ENCODE measurements at regions not wholly inside any gene's neighbourhood (a gene's known extent, or its start where the extent isn't known, plus 50 kb on each side); places are given as distances from the start of the nearest gene placed in this dataset.

- no peak overlapping the region for H3K27ac ChIP-seq (ENCODE audit: low read depth, low read length)
- Mint-ChIP-seq H3K4me1 (peaks cover 14% of the 10 kb centered on the region), H3K27me3 (ENCODE audit: insufficient read depth) (peaks cover 5% of the 10 kb centered on the region), H3K4me3 (no peak overlapping the region), H3K9me3 (no peaks in the 10 kb centered on the region), H3K27ac (no peak overlapping the region), H3K36me3 (ENCODE audit: low read depth) (no peaks in the 10 kb centered on the region)
- H3K4me3 ChIP-seq (ENCODE audit: low read length) = no peak overlapping the region
- H3K9me3 ChIP-seq (ENCODE audit: control insufficient read depth, low read length) = no peaks in the 10 kb centered on the region
- peaks cover 6% of the 10 kb centered on the region for H3K4me1 ChIP-seq (ENCODE audit: control insufficient read depth, insufficient read depth, low read length)
- H3K36me3 ChIP-seq (ENCODE audit: control insufficient read depth, insufficient read depth, low read length) = no peaks in the 10 kb centered on the region
- TF ChIP-seq CTCF (conservative IDR thresholded peaks at IDR 0.05) = no peak
- DNase-seq = no peak
- 92 to 94% methylated on average over 7 to 8 of the region's 8 CpGs for WGBS, 2 experiments (ENCODE audit: insufficient coverage in 1 of 2, insufficient read length in 1 of 2)
- H3K27me3 ChIP-seq (ENCODE audit: control insufficient read depth, insufficient read depth, low read length, poor library complexity, severe bottlenecking) = no peaks in the 10 kb centered on the region
- H3K9ac ChIP-seq (ENCODE audit: extremely low read depth, low read length, poor library complexity, severe bottlenecking) = no peak overlapping the region
These were observed 132.5 kb upstream of the OSR1 start for GRCh38 chr2:19490846-19491435.

GRCh38 chr2:19488009-19488691, 129.7 kb upstream of the OSR1 start:
- H3K9me3 Mint-ChIP-seq = no peaks in the 10 kb centered on the region
- peaks cover 5% of the 10 kb centered on the region for H3K27me3 Mint-ChIP-seq (ENCODE audit: insufficient read depth)
- no peaks in the 10 kb centered on the region for H3K36me3 Mint-ChIP-seq (ENCODE audit: low read depth)
- Histone ChIP-seq H3K27me3 (ENCODE audit: control insufficient read depth, insufficient read depth, low read length, poor library complexity, severe bottlenecking) (no peaks in the 10 kb centered on the region), H3K4me1 (ENCODE audit: control insufficient read depth, insufficient read depth, low read length) (peaks cover 6% of the 10 kb centered on the region), H3K9me3 (ENCODE audit: control insufficient read depth, low read length) (no peaks in the 10 kb centered on the region), H3K27ac (ENCODE audit: low read depth, low read length) (no peak overlapping the region), H3K36me3 (ENCODE audit: control insufficient read depth, insufficient read depth, low read length) (no peaks in the 10 kb centered on the region), H3K4me3 (ENCODE audit: low read length) (no peak overlapping the region), H3K9ac (ENCODE audit: extremely low read depth, low read length, poor library complexity, severe bottlenecking) (no peak overlapping the region)
- peaks cover 14% of the 10 kb centered on the region for H3K4me1 Mint-ChIP-seq
- H3K4me3 Mint-ChIP-seq = no peak overlapping the region
- 40 to 65% methylated on average over 1 to 2 of the region's 4 CpGs for whole genome bisulfite sequencing, 2 experiments (ENCODE audit: insufficient coverage in 1 of 2, insufficient read length in 1 of 2)
- TF ChIP-seq CTCF (conservative IDR thresholded peaks at IDR 0.05) = no peak
- no peak for DNase-seq
- no peak overlapping the region for H3K27ac Mint-ChIP-seq

GRCh38 chr2:19484736-19485135, 126.3 kb upstream of the OSR1 start:
- DNase-seq = no peak
- peaks cover 2% of the 10 kb centered on the region for H3K27me3 Mint-ChIP-seq (ENCODE audit: insufficient read depth)
- H3K4me3 ChIP-seq (ENCODE audit: low read length) = no peak overlapping the region
- H3K9me3 Mint-ChIP-seq = no peaks in the 10 kb centered on the region
- H3K36me3 Mint-ChIP-seq (ENCODE audit: low read depth) = no peaks in the 10 kb centered on the region
- 83 to 100% methylated on average over 1 of the region's 1 CpG for WGBS, 2 experiments (ENCODE audit: insufficient coverage in 1 of 2, insufficient read length in 1 of 2)
- no peak overlapping the region for H3K27ac ChIP-seq (ENCODE audit: low read depth, low read length)
- H3K9ac ChIP-seq (ENCODE audit: extremely low read depth, low read length, poor library complexity, severe bottlenecking) = no peak overlapping the region
- TF ChIP-seq CTCF (conservative IDR thresholded peaks at IDR 0.05) = no peak
- no peak overlapping the region for H3K4me3 Mint-ChIP-seq
- no peaks in the 10 kb centered on the region for H3K36me3 ChIP-seq (ENCODE audit: control insufficient read depth, insufficient read depth, low read length)
- H3K4me1 ChIP-seq (ENCODE audit: control insufficient read depth, insufficient read depth, low read length) = peaks cover 6% of the 10 kb centered on the region
- H3K4me1 Mint-ChIP-seq = peaks cover 14% of the 10 kb centered on the region
- no peaks in the 10 kb centered on the region for H3K27me3 ChIP-seq (ENCODE audit: control insufficient read depth, insufficient read depth, low read length, poor library complexity, severe bottlenecking)
- H3K9me3 ChIP-seq (ENCODE audit: control insufficient read depth, low read length) = no peaks in the 10 kb centered on the region
- no peak overlapping the region for H3K27ac Mint-ChIP-seq
